ENCODE measurements at regions not wholly inside any gene's neighbourhood (a gene's known extent, or its start where the extent isn't known, plus 50 kb on each side); places are given as distances from the start of the nearest gene placed in this dataset.
"Not testable (repeated sequence)": the region's sequence is repeated elsewhere in the genome, so short reads cannot be mapped to it uniquely, and the experiment has no call there.

DNA sequence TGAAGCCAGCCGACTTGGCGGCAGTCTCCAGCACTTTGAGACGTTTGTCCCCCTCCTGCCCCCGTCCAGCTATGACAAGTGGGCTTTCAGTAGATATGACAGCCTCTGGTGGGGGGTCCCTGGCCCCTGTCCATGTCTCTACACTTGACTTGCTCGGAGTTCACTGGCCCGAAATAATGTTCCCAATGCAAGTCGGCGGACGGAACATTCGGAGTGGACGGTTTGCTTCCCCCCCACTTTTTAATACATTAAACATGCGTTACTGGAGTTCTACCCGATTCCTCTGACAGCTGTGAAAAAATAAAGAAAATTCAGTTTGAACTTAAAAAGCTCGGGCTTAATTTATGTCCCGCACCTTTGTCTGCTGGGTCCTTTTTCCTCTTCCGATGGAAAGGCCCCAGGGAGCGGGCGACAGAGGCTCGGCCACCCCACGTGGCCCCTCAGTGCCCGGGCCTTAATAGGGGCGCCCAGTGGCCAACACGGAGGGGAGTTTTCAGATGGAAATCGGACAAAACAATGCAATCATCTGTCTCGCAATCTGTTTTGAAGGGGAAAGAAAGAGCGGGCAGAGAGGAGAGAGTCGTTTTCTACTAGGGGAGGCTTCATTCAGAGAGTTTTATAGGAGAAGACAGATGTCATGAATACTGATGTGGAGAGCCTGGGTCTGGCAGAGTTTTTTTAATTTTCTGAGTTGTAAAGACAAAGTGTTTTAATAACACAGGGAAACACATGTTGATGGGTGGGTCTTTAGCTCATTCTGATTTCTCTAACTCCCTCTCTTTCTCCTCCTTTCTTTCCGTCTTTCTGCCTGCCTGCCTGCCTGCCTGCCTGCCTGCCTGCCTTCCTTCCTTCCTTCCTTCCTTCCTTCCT is 50.2 kb downstream of the SMIM38 start:
- no peak for DNase-seq (ENCODE audit: low read depth)

- DNase-seq (ENCODE audit: low read depth), result not testable (repeated sequence)
These were observed 50.9 kb downstream of the SMIM38 start for GRCh38 chr11:69206613-69206965.

GRCh38 chr11:69207165-69207889 is 51.6 kb downstream of the SMIM38 start:
- DNase-seq (ENCODE audit: low read depth), result no peak

GRCh38 chr11:69208190-69209037 is 52.7 kb downstream of the SMIM38 start:
- DNase-seq (ENCODE audit: low read depth), result no peak

- no peak for DNase-seq (ENCODE audit: low read depth)
These were observed 53.3 kb downstream of the SMIM38 start for GRCh38 chr11:69209038-69209350.

DNA sequence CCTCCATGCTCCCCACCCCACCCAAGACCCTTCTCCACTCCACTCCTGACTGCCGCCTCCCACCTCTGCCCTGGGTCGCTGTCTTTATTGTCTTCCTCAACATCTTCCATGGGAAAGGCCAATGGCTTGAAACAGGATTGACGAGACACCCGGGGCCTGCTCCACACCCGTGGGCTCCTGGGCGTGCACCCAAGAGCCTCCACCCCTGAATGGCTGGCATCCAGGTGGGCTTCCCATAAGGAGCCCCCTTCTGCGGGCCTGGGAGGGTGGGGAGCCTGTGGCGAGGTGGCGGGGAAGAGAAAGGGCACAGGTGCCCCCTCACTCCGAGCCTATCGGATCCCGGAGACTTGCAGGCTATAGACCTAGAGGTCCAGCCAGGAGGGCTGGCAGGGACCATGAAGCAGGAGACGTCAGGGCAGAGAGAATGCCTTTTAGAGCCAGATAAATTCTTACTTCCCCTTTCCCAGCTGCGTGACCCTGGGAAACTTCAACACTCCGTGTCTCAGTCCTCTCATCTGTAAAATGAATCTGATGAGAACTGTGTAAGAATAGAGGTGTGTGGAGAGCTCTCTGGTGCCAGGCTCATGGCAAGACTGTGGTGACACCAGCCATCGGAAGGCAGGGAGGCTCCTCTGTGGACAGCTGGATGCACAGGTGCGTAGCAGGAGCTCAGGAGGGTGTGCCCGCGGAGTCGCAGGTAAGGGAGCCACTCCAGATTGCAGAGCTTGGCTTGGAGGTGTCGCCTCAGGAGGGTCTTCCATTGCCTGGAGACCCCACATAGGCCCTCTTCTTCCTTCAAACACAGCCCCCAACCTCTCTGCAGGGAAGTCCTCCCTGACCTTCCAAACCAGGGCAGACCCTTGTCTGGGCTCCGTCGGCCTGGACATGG is 53.9 kb downstream of the SMIM38 start:
- no peak for DNase-seq (ENCODE audit: low read depth)

DNA sequence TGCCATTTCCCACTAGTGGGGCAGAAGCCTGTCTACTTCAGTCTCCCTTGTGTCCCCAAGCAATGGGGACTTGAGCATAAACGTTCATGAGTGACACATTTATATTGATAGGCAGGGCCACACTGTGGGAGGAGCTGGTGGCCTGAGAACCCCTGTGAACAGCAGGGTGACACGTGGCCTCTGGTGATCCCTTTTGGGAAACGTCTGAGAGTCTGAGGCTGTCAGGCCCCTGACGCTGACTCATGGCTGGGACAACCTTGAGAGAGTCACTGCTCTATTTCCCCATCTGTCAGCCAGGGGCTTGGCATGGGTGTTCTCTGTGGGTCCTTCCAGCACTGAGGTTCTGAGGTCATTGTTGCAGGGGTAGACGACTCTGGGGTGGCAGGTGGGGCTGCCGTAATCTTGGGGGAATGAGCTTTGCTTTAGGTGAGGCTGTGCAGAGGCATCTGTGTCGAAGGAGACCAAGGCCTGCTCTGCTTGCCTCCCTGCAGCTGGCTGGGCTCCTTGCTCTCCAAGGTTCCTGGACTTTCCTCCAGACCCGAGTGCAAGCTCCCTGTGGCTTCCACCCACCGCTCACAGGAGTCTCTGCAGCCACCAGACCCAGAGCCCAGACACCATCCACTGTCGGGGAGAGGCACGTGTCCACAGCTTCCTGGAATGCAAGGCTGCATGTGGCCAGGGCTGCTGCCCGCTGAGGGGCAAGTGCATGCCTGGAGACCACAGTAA is 54.7 kb downstream of the SMIM38 start:
- DNase-seq (ENCODE audit: low read depth), result no peak

DNA sequence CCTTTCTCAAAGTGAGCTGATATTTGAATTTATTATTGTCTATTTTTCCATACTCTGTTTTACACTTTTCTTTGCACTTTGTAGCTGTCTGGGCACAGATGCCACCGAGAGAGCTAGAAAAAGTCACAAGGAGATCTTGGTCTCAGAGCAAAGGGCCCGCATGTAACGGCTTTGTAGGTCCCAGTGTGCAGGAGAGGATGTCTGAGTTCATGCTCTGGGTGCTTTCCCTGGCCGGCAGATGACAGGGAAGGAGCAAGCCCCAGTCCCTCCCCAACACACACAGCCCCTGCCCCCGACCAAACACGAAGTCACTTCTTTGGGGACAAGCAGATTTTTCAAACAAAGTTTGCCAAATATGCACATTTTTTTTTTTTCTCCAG is 55.8 kb downstream of the SMIM38 start:
- no peak for DNase-seq (ENCODE audit: low read depth)

DNA sequence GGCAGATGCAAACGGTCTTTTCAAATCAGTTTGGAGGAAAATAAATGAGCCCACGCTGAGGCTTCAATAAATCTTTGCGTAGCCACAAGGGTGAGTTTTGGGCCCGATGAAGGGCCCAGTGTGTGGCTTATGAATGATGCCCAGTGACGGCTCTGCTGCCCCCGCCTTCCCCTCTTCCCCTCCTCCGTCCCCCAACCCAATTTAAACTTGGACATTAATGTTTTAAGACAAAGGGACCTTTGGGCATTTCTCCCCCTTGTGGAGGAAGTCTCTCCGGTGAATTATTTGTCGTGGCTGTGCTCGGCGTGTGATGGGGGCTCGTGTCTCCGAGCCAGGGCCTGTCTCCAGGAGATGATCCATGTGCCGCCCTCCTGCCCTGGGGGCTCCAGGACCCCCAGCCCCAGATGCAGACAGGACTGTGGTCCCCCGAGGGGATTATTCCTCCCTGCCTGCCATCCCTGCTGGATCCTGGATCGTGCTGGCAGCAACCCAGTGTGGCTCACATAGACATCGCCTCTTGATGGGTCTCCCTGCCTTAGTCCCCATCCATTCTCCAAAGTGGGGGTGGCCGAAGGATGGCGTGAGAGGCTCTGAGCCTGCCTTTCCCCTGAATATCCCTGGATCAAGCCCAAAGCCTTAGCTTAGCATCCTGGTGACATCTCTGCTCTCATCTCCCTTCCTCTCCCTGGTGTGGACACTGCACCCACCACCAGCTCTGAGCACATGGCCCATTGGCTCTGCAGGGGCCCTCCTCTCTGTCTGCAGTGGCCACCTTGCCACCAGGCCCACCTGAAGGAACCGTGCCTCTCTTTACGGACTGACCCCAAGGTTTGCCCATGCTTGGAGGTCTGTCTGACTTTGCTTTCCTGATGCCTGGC is 56.4 kb downstream of the SMIM38 start:
- no peak for DNase-seq (ENCODE audit: low read depth)

DNA sequence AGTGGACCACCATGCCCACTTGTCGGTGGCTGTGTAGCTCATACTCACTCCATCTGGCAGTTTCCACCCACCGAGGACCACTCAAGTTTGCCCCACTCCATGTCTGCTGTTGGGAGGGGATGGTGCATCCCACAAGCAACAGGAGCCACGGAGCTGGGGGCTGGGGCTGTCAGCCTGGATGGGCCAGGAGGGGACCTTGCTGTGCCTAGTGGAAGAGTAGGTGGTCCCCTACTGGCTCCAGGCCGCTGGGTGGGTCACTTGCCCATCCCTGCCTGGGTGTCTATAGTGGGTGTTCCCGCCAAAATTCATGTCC is 57.0 kb downstream of the SMIM38 start:
- no peak for DNase-seq (ENCODE audit: low read depth)

GRCh38 chr11:69213316-69213715 is 57.6 kb downstream of the SMIM38 start:
- DNase-seq (ENCODE audit: low read depth), result no peak

DNA sequence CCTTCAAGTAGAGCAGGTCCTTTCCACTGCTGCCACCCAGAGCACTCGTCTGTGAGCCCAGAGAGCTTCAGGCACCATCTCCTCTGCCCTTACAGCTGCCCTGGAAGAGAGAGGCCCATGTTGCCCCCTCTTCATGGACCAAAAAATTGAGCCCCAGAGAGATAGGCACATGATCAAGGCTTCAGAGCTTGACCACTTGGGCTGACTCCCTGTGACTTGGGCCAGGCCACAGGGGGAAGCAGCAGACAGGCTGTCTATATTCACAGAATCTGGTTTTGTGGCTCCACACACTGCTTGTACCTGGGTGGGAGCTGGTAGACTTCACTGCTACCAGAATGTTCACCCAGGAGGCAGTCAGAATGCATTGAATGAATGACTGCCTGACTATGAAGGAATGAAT is 58.2 kb downstream of the SMIM38 start:
- no peak for DNase-seq (ENCODE audit: low read depth)

DNA sequence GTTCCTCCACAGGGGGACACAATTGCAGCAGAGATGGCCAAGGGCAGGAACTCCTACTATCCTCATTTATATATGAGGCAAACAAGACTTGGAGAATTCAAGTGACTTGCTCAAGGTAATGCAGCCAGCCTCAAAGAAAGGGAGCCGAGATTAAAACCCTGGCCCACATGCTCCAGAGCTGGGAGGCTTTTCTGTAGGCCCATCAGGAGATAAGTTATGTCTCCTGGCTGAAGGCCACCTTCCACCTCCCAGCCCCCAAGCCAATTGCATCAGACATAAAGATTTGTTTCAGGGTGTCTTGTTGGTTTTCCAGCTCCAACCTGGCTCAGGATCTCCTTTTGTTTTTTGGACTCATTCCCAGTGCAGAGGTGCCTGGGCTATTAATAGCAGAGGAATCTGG is 59.5 kb downstream of the SMIM38 start:
- no peak for DNase-seq (ENCODE audit: low read depth)

DNA sequence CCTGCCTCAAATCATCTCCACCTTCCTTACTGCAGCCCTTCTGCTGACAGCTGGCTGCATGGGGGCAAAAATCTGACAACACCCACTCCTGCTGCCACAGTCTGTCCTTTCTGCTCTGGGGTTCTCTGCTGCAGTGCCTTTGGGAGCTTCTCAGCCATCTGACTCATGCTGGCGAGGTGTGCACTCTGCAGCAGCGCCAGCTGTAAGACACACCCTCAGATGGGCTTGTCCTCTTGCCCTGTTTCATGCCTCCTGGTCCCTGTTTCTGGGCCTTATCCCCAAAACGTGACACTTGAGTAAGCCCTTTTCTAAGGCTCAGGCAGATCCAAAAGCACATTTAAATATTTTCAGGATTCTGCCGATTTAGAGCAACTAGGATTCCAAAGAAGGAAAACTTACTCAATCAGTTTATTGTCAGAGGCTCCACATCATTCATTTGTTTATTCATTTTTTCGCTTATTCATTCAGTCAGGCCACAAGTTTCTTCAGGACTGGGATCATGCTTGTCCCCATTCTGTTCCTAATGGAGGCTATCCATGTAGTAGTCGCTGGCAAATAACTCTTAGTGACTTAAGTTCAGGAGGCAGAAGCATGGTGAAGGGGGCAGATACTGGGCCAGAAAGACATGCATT is 60.2 kb downstream of the SMIM38 start:
- DNase-seq (ENCODE audit: low read depth), result peak; percentile 9

DNA sequence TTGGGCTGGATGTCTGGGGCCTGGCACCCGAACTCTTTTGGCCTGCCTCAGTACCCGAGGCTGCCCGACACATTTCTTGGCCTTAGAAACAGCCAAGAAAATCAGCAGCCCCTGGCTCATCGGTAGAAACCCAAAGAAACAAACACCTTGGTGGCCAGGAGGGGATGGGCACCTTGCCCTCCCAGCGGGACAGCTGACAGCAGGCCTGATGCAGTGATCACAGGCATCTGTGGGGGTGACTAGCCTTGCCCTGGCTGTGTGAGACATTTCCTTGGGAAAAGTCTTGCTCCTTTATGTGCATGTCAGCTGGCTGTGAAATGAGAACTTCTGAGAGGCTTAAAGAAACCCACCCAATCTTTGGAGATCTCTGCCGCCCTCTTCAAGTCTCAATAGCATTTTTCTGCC is 60.9 kb downstream of the SMIM38 start:
- no peak for DNase-seq (ENCODE audit: low read depth)

DNA sequence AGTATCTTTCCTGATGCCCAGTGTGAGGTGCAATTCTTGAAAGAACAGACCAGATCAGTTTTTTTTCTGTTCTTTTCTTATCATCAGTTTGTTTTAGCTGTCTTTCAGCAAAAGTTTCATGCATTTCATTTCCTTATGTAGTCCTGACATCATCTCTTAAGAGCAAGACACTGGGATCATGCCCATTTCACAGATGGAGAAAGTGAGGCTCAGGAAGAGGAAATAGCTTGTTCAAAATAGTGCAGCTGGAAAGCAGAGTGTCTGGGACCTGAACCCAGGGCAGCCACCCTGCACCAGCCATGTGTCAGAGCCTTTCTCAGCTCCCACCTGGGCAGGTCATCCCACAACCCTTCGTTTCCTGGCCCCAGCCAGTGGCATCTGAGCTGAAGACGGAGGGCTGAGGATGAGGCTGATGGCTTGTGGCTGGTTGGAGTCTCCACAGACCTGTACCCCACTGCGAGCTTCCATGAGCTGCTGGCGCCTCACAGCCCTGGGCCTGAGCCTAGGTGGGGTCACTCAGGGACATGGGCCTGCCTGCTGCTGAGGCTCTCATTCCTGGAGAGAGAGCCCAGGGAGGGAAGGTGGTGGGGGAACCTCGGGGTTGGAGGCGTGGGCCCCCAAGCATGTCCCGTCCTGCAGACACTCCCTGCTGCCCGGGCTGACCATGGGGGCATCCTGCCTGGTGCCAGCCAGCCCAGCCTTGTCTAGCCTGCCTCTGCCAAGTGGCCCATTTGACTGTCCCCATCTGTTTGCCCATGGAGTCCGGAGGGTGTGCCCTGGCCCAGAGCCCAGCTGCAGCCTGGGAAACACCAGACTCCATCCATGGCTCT is 61.8 kb downstream of the SMIM38 start:
- no peak for DNase-seq (ENCODE audit: low read depth)

GRCh38 chr11:69218271-69218682 is 62.5 kb downstream of the SMIM38 start:
- no peak for DNase-seq (ENCODE audit: low read depth)

DNA sequence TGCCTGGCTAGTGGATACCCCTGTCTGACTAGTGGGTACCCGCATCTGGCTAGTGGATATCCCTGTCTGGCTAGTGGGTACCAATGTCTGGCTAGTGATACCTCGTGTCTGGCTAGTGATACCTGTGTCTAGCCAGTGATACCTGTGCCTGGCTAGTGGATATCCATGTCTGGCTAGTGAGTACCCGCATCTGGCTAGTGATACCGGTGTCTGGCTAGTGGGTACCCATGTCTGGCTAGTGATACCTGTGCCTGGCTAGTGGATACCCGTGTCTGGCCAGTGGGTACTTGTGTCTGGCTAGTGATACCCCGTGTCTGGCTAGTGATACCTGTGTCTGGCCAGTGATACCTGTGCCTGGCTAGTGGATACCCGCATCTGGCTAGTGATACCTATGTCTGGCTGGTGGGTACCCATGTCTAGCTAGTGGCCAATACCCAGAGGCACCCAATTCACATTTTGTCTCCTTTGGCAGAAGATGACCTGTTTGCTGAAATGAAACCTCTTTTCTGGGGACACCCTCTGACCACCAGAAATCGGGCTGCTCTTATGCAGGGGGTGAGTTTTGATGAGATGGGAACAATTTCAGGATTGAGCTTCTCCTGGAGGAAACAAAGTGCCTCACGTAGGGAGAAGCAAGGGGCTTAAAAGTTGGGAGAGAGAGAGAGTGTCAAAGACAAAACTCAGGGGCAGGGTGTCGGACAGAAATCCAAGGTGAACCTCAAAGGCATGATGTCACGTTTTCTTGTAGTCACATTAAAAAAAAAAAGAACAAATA is 63.4 kb downstream of the SMIM38 start:
- no peak for DNase-seq (ENCODE audit: low read depth)
